Activated B cell treated with CpG ODN at 0.5 μM for 24 hours (primary cell): ENCODE measurements at regions not wholly inside any gene's neighbourhood (a gene's known extent, or its start where the extent isn't known, plus 50 kb on each side); places are given as distances from the start of the nearest gene placed in this dataset.

Source experiments
- ATAC-seq: fragments of 200-7000 bp; cut with Tn5 transposase; one replicate; pipeline ENCODE4 v1.10.0; 2021; ENCODE audit warnings: low read depth, mild to moderate bottlenecking, moderate library complexity
- CTCF ChIA-PET: fragments of 350-600 bp; sonication (Branson Sonifier 250); formaldehyde crosslinking; loops from one replicate; lab custom pipeline; 2021; ENCODE audit warnings: antibody characterized with exemption; lab: Charles Lee
- POLR2A ChIA-PET: fragments of 350-600 bp; sonication (Branson Sonifier 250); formaldehyde crosslinking; loops from one replicate; lab custom pipeline; 2021; ENCODE audit warnings: antibody characterized with exemption; lab: Charles Lee
- DNase-seq: peaks from one replicate; pipeline ENCODE4 v3.0.0; 2022
- H3K27ac Mint-ChIP-seq: one replicate; pipeline ENCODE4 v1.8.0; 2020; ENCODE audit warnings: mixed read lengths
- H3K27me3 Mint-ChIP-seq: one replicate; pipeline ENCODE4 v1.8.0; 2021; ENCODE audit warnings: mixed read lengths
- H3K36me3 Mint-ChIP-seq: one replicate; pipeline ENCODE4 v1.8.0; 2021; ENCODE audit warnings: low read depth, mixed read lengths
- H3K4me1 Mint-ChIP-seq: one replicate; pipeline ENCODE4 v1.8.0; 2021; ENCODE audit warnings: mixed read lengths
- H3K4me3 Mint-ChIP-seq: one replicate; pipeline ENCODE4 v1.8.0; 2020; ENCODE audit warnings: mild to moderate bottlenecking, mixed read lengths
- H3K9me3 Mint-ChIP-seq: one replicate; pipeline ENCODE4 v1.8.0; 2020; ENCODE audit warnings: mixed read lengths
- intact Hi-C: fragments of 100-400 bp; cut with micrococcal nuclease; formaldehyde crosslinking; loops from one replicate; pipeline ENCODE4 v1.15.1; 2024
- TF ChIP-seq, protein P1 (sequence below): fragments of 200-600 bp; IDR thresholded peaks from one replicate; pipeline ENCODE4 v1.8.0; 2022; ENCODE audit warnings: antibody characterized with exemption, mild to moderate bottlenecking

DNA sequence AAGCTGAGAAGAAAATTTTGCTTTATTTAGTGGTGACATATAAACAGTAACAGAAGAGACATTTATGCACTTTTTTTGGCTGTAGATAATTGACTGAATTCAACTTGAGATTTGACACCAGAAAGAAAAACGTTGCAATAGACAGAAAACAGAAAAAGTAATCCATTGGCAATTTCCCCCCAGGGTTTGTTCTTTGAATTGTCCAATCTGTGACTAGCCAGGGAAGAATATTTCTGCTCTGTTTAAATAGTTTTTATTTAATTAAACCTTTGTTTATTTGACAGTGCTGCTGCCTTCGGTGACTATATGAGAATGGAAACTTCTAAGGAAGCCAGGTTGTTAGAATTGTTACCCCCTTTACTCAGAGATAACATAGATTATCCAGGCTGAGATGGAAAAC lies 210.6 kb downstream of the DEPDC1B start:
- peaks cover 16% of the 10 kb centered on the region for H3K4me1 Mint-ChIP-seq
- ChIA-PET POLR2A (no interaction called here), CTCF (no interaction called here)
- H3K9me3 Mint-ChIP-seq = no peaks in the 10 kb centered on the region
- ATAC-seq = no peak
- intact Hi-C loops = no loop called here
- H3K4me3 Mint-ChIP-seq = no peak overlapping the region
- H3K36me3 Mint-ChIP-seq = no peaks in the 10 kb centered on the region
- no peak for DNase-seq
- H3K27ac Mint-ChIP-seq = no peak overlapping the region
- H3K27me3 Mint-ChIP-seq = no peaks in the 10 kb centered on the region
- TF ChIP-seq, protein P1, sequence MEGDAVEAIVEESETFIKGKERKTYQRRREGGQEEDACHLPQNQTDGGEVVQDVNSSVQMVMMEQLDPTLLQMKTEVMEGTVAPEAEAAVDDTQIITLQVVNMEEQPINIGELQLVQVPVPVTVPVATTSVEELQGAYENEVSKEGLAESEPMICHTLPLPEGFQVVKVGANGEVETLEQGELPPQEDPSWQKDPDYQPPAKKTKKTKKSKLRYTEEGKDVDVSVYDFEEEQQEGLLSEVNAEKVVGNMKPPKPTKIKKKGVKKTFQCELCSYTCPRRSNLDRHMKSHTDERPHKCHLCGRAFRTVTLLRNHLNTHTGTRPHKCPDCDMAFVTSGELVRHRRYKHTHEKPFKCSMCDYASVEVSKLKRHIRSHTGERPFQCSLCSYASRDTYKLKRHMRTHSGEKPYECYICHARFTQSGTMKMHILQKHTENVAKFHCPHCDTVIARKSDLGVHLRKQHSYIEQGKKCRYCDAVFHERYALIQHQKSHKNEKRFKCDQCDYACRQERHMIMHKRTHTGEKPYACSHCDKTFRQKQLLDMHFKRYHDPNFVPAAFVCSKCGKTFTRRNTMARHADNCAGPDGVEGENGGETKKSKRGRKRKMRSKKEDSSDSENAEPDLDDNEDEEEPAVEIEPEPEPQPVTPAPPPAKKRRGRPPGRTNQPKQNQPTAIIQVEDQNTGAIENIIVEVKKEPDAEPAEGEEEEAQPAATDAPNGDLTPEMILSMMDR = no peak

GRCh38 chr5:60488466-60489130 lies 211.4 kb downstream of the DEPDC1B start:
- ChIA-PET CTCF (no interaction called here), POLR2A (no interaction called here)
- DNase-seq (no peak), ATAC-seq (no peak)
- Mint-ChIP-seq H3K4me3 (no peak overlapping the region), H3K9me3 (no peaks in the 10 kb centered on the region), H3K27ac (no peak overlapping the region), H3K4me1 (peaks cover 8% of the 10 kb centered on the region), H3K27me3 (no peaks in the 10 kb centered on the region), H3K36me3 (no peaks in the 10 kb centered on the region)
- intact Hi-C loops = no loop called here
- TF ChIP-seq, protein P1 = no peak

GRCh38 chr5:60487885-60488442 lies 212.0 kb downstream of the DEPDC1B start:
- TF ChIP-seq, protein P1 = no peak
- no peaks in the 10 kb centered on the region for H3K36me3 Mint-ChIP-seq
- ChIA-PET POLR2A (no interaction called here), CTCF (no interaction called here)
- peaks cover 2% of the 10 kb centered on the region for H3K4me1 Mint-ChIP-seq
- H3K9me3 Mint-ChIP-seq = no peaks in the 10 kb centered on the region
- no peaks in the 10 kb centered on the region for H3K27me3 Mint-ChIP-seq
- H3K4me3 Mint-ChIP-seq = no peak overlapping the region
- no peak overlapping the region for H3K27ac Mint-ChIP-seq
- intact Hi-C loops = no loop called here
- no peak for ATAC-seq
- no peak for DNase-seq

DNA sequence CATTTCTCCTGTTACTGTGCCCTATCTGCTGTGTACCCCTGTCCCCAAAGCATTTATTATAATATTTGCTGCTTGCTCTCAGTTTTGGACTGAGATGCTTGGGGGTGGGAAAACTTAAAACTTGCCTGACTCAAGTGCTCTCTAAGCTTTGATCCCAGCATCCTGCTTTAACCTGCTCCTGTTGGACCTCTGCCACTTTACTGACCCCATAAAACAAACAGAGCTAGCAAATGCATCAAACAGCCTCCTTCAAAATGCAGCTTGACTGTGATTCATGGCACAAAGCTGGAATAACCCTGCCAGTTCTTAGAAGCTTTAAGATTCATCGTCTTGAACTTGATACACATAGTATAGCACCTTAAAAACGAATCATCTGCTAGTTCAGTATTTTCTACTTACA lies 212.5 kb downstream of the DEPDC1B start:
- Mint-ChIP-seq H3K4me3 (no peak overlapping the region), H3K4me1 (no peaks in the 10 kb centered on the region), H3K36me3 (no peaks in the 10 kb centered on the region), H3K27ac (no peak overlapping the region), H3K27me3 (no peaks in the 10 kb centered on the region), H3K9me3 (no peaks in the 10 kb centered on the region)
- intact Hi-C loops = no loop called here
- ATAC-seq = no peak
- ChIA-PET CTCF (no interaction called here), POLR2A (no interaction called here)
- TF ChIP-seq, protein P1 = no peak
- DNase-seq = no peak

- TF ChIP-seq, protein P1 = no peak
- Mint-ChIP-seq H3K27ac (no peak overlapping the region), H3K4me3 (no peak overlapping the region), H3K36me3 (no peaks in the 10 kb centered on the region), H3K27me3 (no peaks in the 10 kb centered on the region), H3K9me3 (no peaks in the 10 kb centered on the region), H3K4me1 (no peaks in the 10 kb centered on the region)
- DNase-seq = no peak
- intact Hi-C loops = no loop called here
- ChIA-PET POLR2A (no interaction called here), CTCF (no interaction called here)
- ATAC-seq = no peak
These were observed 214.6 kb downstream of the DEPDC1B start for GRCh38 chr5:60485361-60485760.
